ENCODE measurements at regions not wholly inside any gene's neighbourhood (a gene's known extent, or its start where the extent isn't known, plus 50 kb on each side); places are given as distances from the start of the nearest gene placed in this dataset.
"Not testable (repeated sequence)": the region's sequence is repeated elsewhere in the genome, so short reads cannot be mapped to it uniquely, and the experiment has no call there.

GRCh38 chr6:19394051-19394450, 443.1 kb upstream of the ID4 start:
- in situ Hi-C loops (cut with MboI; ENCODE audit: low pct_unique_long_range_greater_than_20kb, low sequenced_read_pairs): no loop called here
- no peak for DNase-seq

GRCh38 chr6:19394687-19395086, 442.5 kb upstream of the ID4 start:
- in situ Hi-C loops (cut with MboI; ENCODE audit: low pct_unique_long_range_greater_than_20kb, low sequenced_read_pairs): no loop called here

GRCh38 chr6:19395316-19395715, 441.9 kb upstream of the ID4 start:
- in situ Hi-C loops (cut with MboI; ENCODE audit: low pct_unique_long_range_greater_than_20kb, low sequenced_read_pairs): no loop called here
- DNase-seq: no peak

More at GRCh38 chr6:19394687-19395086, 442.5 kb upstream of the ID4 start:
- DNase-seq: no peak

DNA sequence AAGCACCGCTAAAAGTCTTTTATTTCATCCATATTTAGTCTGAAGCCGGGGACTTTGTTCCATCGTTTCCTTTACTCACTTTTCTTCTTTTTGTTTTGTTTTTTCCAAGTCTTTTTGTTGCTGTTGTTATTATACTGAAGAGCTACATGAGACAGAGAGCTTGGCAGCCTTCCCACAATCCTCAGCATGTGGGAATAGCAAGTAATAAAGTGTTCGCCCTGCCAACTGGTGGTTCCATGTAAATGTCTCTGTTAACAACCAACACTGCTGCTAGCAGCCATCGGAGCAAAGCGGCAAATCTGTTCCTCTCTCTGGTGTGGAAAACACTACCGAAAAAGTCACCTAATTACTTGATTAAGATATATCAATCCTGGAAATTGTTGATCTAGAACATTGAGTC, 437.8 kb upstream of the ID4 start:
- in situ Hi-C loops (cut with MboI; ENCODE audit: low pct_unique_long_range_greater_than_20kb, low sequenced_read_pairs): no loop called here
- DNase-seq: no peak

- DNase-seq; in situ Hi-C loops (cut with MboI; ENCODE audit: low pct_unique_long_range_greater_than_20kb, low sequenced_read_pairs): not testable (repeated sequence)
Observed at GRCh38 chr6:19404884-19405283, 432.3 kb upstream of the ID4 start.

DNA sequence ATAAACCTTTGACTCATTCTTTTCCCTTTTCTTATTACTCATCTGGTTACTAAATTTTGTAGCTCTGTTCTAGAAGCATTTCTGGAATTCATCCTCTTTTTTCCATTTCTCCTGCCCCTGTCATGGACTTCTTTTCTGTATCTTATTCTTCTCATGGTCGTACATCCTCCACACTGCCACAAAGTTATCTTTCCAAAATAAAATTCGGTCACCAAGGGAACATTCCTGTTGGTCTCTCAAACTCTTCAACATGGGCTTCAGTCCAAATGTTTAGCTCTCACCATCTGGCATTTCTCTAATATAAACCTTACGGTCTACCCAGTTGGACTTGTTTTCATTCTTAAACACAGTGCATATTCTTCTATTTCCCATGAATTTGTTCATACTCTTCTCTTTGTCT, 428.8 kb upstream of the ID4 start:
- no peak for DNase-seq
- in situ Hi-C loops (cut with MboI; ENCODE audit: low pct_unique_long_range_greater_than_20kb, low sequenced_read_pairs): no loop called here

DNA sequence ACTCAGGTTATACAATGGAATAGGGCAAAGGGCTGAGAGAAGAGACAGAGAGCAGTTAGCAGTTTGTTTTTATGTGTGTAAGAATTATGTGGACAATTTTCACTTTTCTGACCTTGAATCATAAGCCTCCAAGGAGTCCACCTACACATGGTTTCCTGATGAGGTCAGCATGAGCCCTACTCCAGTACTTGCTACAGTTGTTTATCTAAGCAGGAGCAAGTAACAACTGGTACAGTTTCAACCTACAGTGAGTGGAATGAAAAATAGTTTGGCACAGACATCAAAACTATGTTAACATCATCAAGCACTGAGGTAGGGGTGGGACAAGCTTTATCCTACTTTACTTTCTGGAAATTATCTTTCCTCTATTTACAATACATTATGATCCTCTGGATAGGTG, 426.7 kb upstream of the ID4 start:
- DNase-seq: no peak
- in situ Hi-C loops (cut with MboI; ENCODE audit: low pct_unique_long_range_greater_than_20kb, low sequenced_read_pairs): no loop called here

DNA sequence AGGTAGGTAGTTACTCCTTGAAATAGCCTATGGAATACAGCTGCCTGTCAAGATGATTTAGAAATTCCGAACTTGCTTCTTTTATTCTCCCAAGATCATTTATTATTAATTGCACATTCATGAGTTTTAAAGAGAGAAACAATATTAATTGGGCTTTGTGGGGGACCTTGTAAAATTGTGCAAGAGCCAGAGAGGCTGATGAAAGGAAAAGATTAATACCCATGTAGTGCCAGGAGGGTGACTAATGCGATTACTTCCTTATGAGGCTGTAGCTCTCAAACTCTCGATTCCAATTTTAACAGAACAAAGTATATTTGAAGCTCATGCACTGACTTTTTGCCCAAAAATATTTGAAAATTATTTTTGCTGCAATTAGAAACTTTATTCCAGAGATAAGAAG, 423.8 kb upstream of the ID4 start:
- no peak for DNase-seq
- in situ Hi-C loops (cut with MboI; ENCODE audit: low pct_unique_long_range_greater_than_20kb, low sequenced_read_pairs): no loop called here

DNA sequence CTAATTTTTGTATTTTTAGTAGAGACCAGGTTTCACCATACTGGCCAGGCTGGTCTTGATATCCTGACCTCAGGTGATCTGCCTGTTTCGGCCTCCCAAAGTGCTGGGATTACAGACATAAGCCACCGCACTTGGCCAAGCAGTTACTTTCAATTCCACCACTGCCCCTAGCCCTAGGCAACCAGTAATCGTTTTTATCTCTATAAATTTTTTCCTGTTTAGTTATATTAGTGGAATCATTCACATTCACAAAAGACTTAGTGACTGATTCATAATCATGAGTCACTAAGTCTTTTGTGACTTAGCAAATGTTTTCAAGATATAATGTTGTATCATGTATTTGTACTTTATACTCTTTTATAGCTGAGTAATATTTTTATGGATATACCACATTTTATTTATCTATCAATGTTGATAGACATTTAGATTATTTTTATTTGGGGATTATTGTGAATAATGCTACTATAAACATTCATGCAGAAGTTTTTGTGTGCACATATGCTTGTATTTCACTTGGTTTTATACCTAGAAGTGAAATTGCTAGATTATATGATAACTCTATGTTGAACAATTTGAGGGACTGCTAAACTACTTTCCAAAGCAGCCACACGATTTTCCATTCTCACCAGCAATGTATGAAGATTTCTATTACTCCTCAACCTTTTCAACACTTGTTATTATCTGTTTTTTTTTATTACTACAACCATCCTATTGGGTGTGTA, 421.4 kb upstream of the ID4 start:
- in situ Hi-C loops (cut with MboI; ENCODE audit: low pct_unique_long_range_greater_than_20kb, low sequenced_read_pairs): no loop called here
- no peak for DNase-seq

DNA sequence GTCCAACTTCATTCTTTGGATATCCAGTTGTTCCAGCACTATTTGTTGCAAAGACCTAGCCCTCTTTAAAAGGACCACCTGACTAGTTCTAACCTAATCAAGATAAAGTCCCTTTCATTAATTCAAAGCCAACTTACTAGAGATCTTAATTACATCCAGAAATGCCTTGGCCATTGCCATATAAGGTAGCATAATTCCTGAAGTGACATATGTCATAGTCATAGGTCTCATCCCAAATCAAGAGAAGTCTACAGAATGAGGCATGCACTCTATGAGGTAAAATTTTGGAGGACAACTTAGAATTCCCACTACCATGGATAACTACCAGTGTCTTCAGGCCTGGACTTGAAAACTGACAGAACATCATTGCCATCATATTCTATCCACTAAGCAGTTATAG, 420.4 kb upstream of the ID4 start:
- in situ Hi-C loops (cut with MboI; ENCODE audit: low pct_unique_long_range_greater_than_20kb, low sequenced_read_pairs): no loop called here

GRCh38 chr6:19417713-19418112, 419.5 kb upstream of the ID4 start:
- in situ Hi-C loops (cut with MboI; ENCODE audit: low pct_unique_long_range_greater_than_20kb, low sequenced_read_pairs): no loop called here
- no peak for DNase-seq

More for the DNA sequence above, 420.4 kb upstream of the ID4 start:
- no peak for DNase-seq

GRCh38 chr6:19424853-19425252, 412.3 kb upstream of the ID4 start:
- in situ Hi-C loops (cut with MboI; ENCODE audit: low pct_unique_long_range_greater_than_20kb, low sequenced_read_pairs): no loop called here
- DNase-seq: no peak

- no peak for DNase-seq
- in situ Hi-C loops (cut with MboI; ENCODE audit: low pct_unique_long_range_greater_than_20kb, low sequenced_read_pairs): no loop called here
Observed at GRCh38 chr6:19427548-19427947, 409.6 kb upstream of the ID4 start.

DNA sequence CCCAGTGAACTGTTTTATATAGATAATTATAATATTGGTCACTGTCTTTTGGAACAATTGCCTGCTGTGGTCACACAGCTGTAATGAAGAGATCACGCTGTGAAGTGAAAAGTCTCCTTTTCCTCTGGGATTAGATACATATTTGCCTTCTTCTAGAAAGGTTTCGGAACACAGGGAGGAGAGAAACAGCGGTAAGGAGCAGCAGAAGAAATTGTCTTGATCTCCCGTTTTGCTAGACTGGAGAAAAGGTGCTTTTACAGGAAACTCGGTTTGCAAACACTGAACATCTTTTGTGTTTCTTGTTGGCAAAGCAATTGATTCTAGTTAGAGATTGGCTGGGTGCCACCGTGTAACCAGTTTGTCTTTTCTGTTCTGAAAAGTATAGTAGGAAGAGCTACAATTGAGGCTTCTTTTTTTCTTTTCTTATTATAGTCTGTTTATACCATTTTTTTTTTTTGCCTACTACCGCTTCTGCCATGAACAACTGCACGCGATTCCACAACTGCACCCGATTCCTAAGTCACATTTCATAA, 404.1 kb upstream of the ID4 start:
- in situ Hi-C loops (cut with MboI; ENCODE audit: low pct_unique_long_range_greater_than_20kb, low sequenced_read_pairs): no loop called here

DNA sequence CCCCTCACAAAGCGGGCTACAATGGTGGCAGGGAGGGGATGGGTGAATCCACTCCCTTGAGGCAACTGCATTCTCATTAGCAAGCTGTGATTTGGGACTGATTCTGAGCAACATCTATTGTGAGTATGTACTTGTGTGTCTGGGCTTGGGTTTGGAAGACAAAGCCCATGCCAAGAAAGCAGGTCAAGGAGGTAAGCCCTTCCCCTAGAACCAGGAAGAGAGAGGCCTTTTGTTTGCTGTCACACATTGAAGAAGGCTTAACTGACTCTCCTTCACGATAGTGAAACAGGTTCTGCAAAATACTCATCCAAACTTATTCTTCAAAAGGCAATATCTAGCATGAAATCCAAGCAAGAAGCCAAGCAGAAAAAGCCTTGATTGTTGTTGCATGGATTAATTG, 403.1 kb upstream of the ID4 start:
- in situ Hi-C loops (cut with MboI; ENCODE audit: low pct_unique_long_range_greater_than_20kb, low sequenced_read_pairs): no loop called here
- DNase-seq: no peak

More for the DNA sequence above, 404.1 kb upstream of the ID4 start:
- DNase-seq: no peak

- in situ Hi-C loops (cut with MboI; ENCODE audit: low pct_unique_long_range_greater_than_20kb, low sequenced_read_pairs): no loop called here
- DNase-seq: no peak
Observed at GRCh38 chr6:19435755-19436154, 401.4 kb upstream of the ID4 start.

DNA sequence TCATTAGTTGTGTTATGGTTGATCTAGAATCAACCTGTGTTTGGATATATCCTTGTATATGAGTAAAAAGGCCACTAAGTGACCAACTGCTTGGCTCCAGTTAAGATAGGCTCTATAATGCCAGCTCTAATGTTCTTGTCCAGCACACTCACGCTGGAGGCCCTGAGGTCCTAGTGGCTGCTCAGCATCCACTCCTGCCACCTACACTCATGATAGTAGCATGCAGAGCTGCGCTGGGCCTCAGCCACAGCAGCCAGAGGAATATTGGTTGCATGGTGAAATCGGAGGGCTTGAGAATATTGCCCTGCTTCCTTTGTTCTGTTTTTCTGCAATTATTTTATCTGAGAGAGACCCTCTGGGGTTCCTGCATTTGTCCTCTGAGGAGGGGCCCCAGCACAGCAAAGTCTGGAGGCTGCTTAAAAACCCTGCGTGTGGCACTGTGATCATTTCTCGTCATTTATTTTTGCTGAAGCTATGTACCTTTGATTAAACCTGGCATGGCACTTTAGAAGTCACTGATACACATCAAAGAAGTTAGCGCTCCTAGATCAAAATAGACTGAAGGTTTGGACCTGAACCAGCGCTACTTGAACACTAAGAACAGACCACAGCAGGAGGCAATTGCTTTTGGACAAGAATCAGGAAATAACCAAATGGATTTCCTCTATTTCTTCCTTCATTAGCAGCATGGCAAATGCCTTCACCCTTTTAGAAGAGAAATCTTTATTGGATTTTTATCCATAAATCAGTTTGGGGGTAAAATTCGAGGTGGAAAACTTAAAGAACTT, 398.4 kb upstream of the ID4 start:
- in situ Hi-C loops (cut with MboI; ENCODE audit: low pct_unique_long_range_greater_than_20kb, low sequenced_read_pairs): no loop called here
- DNase-seq: no peak

DNA sequence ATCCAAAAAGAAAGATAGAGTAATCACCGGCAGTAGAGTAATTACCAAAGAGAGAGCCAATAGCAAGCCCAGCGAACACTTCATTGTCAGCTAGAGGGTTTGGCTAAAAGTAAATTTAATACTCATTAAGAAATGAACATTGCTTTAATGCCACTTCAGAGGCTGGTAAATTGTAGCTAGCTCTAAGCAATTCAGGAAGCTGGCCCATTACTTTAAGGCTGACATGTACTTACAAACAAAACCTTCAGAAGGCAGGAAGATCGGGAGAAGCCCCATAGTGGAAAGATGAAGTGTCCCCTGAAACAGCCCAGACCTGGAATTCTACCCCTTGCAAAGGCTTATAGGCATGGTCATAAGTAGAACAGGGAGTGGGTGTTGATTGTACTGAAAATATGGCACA, 396.6 kb upstream of the ID4 start:
- in situ Hi-C loops (cut with MboI; ENCODE audit: low pct_unique_long_range_greater_than_20kb, low sequenced_read_pairs): no loop called here
- DNase-seq: no peak

DNA sequence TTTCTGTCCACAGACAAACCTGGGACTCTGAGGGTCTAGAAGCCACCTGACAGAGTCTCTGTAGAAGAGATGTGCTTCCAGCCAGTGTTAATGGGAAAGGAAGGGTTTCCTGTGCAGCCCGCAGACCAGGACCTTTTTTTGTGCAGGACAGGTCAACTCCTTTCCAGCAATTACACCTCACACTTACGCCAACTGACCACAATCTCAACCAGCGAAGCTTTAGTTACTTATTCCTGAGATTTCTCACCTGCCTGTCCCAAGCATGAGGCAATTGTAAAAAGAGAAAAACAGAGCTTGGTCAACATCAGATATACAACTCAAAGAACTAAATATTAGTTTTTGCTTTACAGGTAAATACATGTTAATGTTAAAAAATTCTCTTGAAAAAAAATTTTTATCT, 393.8 kb upstream of the ID4 start:
- DNase-seq: no peak
- in situ Hi-C loops (cut with MboI; ENCODE audit: low pct_unique_long_range_greater_than_20kb, low sequenced_read_pairs): no loop called here

DNA sequence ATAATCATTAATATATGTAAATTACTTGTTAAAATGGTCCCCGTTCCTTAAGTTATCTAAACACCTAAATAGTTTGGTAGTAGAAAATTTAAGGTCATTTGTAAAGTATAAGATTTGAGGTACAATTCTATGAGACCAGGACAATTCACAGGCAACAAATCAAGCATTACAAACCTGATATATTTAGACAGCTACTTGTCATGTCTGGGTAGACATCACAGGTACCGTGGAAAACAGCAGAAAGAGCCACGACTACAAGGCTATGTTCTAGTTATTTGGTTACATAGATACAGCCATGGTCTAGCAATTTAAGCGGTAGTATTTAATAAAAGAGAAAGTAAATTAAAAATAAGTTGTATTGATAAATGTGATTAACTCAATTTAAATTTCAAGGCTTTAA, 393.1 kb upstream of the ID4 start:
- in situ Hi-C loops (cut with MboI; ENCODE audit: low pct_unique_long_range_greater_than_20kb, low sequenced_read_pairs): no loop called here
- no peak for DNase-seq

DNA sequence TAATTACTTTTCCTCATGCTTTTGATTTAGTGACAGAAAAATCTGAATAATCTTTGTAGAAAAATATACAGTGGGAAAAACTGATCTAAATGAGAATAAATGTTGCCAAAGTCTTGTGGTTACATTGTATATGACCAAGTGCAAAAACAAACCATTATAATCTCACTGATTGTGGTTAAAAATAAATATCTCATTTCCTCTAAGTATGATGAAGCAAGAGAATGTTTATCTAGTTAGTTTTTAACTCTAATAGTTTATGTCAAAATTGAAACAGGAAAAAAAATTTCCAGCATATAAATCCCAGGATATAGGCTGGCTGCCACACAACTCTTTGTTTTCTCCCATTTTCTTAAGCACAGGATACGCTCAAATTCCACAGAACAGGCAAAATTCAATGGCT, 392.7 kb upstream of the ID4 start:
- DNase-seq: no peak
- in situ Hi-C loops (cut with MboI; ENCODE audit: low pct_unique_long_range_greater_than_20kb, low sequenced_read_pairs): no loop called here

Data from KBM-7 (cell line).